SK-N-MC (cell line): ENCODE measurements at regions not wholly inside any gene's neighbourhood (a gene's known extent, or its start where the extent isn't known, plus 50 kb on each side); places are given as distances from the start of the nearest gene placed in this dataset.
A peak's percentile ranks its signal among the peaks of the same experiment; 100 is the strongest.

Experiments used
- DNase-seq: peaks from one replicate; pipeline ENCODE4 v3.0.0-alpha.2; 2011; ENCODE audit warnings: low read depth, low spot score
- H3K27ac ChIP-seq: fragments of 200-600 bp; sonication (generic); 2 replicates; pipeline ENCODE4 v1.5.1; 2016; ENCODE audit warnings: mixed run types
- H3K36me3 ChIP-seq: fragments of 200-600 bp; sonication (generic); 2 replicates; pipeline ENCODE4 v1.6.1; 2017; ENCODE audit warnings: antibody characterized with exemption, low read length, mixed read lengths; ENCODE audit not compliant: insufficient read depth
- H3K4me3 ChIP-seq: fragments of 200-600 bp; sonication (generic); 2 replicates; pipeline ENCODE4 v1.5.1; 2016
- H3K9ac ChIP-seq: fragments of 200-600 bp; sonication (generic); 2 replicates; pipeline ENCODE4 v1.8.0; 2017; ENCODE audit warnings: mixed run types, mixed read lengths; ENCODE audit not compliant: insufficient read length
- H3K9me3 ChIP-seq: fragments of 200-600 bp; sonication (generic); 2 replicates; pipeline ENCODE4 v1.6.1; 2017; ENCODE audit warnings: low read depth, mild to moderate bottlenecking, antibody characterized with exemption, low read length, moderate library complexity, mixed read lengths
- EZH2 ChIP-seq: fragments of 200-600 bp; sonication (generic); IDR thresholded peaks from one replicate; pipeline ENCODE4 v1.6.1; 2017; ENCODE audit warnings: antibody characterized with exemption
- FOXP2 ChIP-seq: optimal IDR thresholded peaks from 2 replicates; pipeline ENCODE3; 2011; ENCODE audit warnings: mild to moderate bottlenecking, moderate library complexity; ENCODE audit not compliant: insufficient read depth; ENCODE audit errors: extremely low read length, control extremely low read depth
- POLR2AphosphoS5 ChIP-seq: IDR thresholded peaks from 2 replicates; pipeline ENCODE4 v1.6.1; 2012; ENCODE audit warnings: mild to moderate bottlenecking, low read depth, low read length, borderline replicate concordance

GRCh38 chr7:112898432-112899290 lies 108.5 kb upstream of the TMEM168 start:
- no peak overlapping the region for H3K9ac ChIP-seq
- H3K9me3 ChIP-seq = no peaks in the 10 kb centered on the region
- no peak for TF ChIP-seq POLR2AphosphoS5
- peak; percentile 73 for DNase-seq
- no peak overlapping the region for H3K27ac ChIP-seq
- H3K36me3 ChIP-seq = no peaks in the 10 kb centered on the region; the same call in 1 of the 2 replicates
- H3K4me3 ChIP-seq = no peak overlapping the region

- H3K27ac ChIP-seq = no peak overlapping the region
- H3K4me3 ChIP-seq = no peak overlapping the region
- no peak overlapping the region for H3K9ac ChIP-seq
- no peak for TF ChIP-seq EZH2
- TF ChIP-seq FOXP2 = no peak
- no peak for TF ChIP-seq POLR2AphosphoS5
- no peaks in the 10 kb centered on the region for H3K9me3 ChIP-seq
- DNase-seq = no peak
- H3K36me3 ChIP-seq = no peaks in the 10 kb centered on the region; the same call in 1 of the 2 replicates
Measured at GRCh38 chr7:112897839-112898431, 107.7 kb upstream of the TMEM168 start.

DNA sequence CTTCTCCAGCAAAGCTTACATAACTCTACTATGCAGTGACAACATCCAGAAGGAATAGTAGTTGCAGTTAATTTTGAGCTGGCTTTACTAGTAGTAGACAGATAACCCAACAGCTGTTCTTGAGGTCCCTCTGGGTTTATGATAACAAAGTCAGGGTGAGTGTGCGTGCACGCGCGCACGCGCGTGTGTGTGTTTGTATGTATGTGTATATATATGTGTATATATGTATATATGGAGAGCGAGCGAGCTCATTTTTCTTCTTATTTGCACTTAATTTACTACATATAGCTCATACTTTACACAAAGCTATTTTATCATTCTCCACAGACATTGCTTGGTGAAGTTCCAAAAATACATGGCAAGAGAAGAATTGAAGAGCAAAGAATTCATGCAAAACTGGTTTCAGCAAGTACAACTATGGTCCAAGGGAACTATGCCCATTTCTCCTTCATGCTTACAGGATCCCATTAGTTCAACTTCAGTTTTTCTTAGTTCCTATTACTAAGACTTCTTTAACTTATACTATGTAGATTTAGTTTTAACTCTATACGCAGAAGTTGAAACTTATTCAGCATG lies 105.9 kb upstream of the TMEM168 start:
- Histone ChIP-seq H3K9ac (no peak overlapping the region), H3K27ac (no peak overlapping the region), H3K4me3 (no peak overlapping the region), H3K36me3 (no peaks in the 10 kb centered on the region; the same call in 1 of the 2 replicates), H3K9me3 (no peaks in the 10 kb centered on the region)
- TF ChIP-seq POLR2AphosphoS5 (no peak), FOXP2 (no peak), EZH2 (no peak)
- DNase-seq = no peak

GRCh38 chr7:112892263-112892662 lies 102.1 kb upstream of the TMEM168 start:
- H3K36me3 ChIP-seq = no peaks in the 10 kb centered on the region; the same call in 1 of the 2 replicates
- H3K27ac ChIP-seq = no peak overlapping the region
- H3K9me3 ChIP-seq = no peaks in the 10 kb centered on the region
- H3K9ac ChIP-seq = no peak overlapping the region
- no peak for DNase-seq
- no peak overlapping the region for H3K4me3 ChIP-seq
- TF ChIP-seq POLR2AphosphoS5 = no peak
- TF ChIP-seq EZH2 = no peak
- TF ChIP-seq FOXP2 = no peak

DNA sequence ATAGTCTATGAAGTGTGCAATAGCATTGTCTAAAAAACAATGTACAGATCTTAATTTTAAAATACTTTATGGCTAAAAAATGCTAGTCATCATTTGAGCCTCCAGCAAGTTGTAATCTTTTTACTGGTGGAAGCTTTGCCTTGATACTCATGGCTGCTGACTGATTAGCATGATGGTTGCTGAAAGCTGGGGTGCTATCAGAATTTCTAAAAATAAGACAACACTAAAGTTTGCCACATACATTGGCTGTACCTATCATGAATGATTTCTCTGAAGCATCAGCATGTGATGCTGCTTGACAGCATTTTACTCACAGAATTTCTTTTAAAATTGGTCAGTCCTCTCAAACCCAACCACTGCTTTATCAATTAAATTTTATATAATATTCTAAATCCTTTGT lies 101.5 kb upstream of the TMEM168 start:
- no peak overlapping the region for H3K9ac ChIP-seq
- TF ChIP-seq EZH2 (no peak), POLR2AphosphoS5 (no peak), FOXP2 (no peak)
- no peaks in the 10 kb centered on the region for H3K9me3 ChIP-seq
- no peaks in the 10 kb centered on the region; the same call in 1 of the 2 replicates for H3K36me3 ChIP-seq
- no peak for DNase-seq
- H3K4me3 ChIP-seq = no peak overlapping the region
- no peak overlapping the region for H3K27ac ChIP-seq

DNA sequence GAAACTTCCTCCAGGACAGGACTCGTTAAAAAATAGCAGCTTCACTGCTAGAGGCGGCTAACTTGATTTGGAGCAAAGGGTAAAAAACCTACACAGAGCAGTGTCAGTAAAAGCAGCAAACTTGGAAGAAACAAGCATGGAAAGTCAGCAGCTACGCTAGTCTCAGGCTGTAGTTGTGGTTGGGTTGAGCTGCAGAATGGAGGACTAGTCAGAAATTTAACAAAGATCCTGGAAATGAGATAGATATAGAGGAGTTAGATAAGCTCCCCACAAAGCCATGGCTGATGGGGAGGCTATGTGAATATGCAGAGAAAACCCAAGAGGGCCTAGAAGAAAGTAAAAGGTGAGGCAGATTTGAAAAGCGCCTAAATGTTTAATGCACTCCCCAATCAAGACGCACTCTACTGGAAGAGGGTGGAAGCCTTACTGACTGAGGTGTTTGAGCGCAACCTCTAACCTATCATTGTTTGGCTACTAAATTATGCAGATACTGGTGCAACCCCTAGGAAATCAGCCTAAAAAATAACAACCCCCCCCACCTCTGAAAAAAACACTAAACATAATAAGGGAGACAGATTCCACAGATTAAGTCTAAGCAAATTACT lies 99.7 kb upstream of the TMEM168 start:
- Histone ChIP-seq H3K9ac (no peak overlapping the region), H3K9me3 (no peaks in the 10 kb centered on the region), H3K27ac (no peak overlapping the region), H3K36me3 (no peaks in the 10 kb centered on the region; the same call in 1 of the 2 replicates), H3K4me3 (no peak overlapping the region)
- TF ChIP-seq EZH2 (no peak), POLR2AphosphoS5 (no peak), FOXP2 (no peak)
- DNase-seq = no peak

GRCh38 chr7:112889268-112889667 lies 99.1 kb upstream of the TMEM168 start:
- no peaks in the 10 kb centered on the region; the same call in 1 of the 2 replicates for H3K36me3 ChIP-seq
- no peak overlapping the region for H3K4me3 ChIP-seq
- no peak for TF ChIP-seq POLR2AphosphoS5
- TF ChIP-seq FOXP2 = no peak
- TF ChIP-seq EZH2 = no peak
- DNase-seq = no peak
- no peak overlapping the region for H3K9ac ChIP-seq
- H3K27ac ChIP-seq = no peak overlapping the region
- H3K9me3 ChIP-seq = no peaks in the 10 kb centered on the region

DNA sequence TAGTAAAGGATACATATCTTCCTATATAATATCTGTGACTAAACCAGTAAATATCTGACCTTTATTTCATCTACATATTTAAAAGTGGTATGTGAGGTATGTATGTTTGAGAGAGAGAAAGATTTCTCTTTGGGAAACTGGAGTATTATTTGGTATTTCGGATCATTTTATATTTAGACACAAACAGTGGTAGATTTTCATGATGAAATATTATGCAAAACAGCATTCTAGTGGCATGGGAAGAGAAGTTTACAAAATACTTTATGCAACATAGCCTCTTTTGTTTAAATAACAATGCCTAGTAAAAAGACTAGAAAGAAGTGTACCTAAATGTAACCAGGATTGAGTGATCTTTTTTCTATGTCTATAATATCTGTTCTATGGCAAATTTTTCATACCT lies 98.6 kb upstream of the TMEM168 start:
- H3K9ac ChIP-seq = no peak overlapping the region
- DNase-seq = no peak
- no peaks in the 10 kb centered on the region for H3K9me3 ChIP-seq
- no peak overlapping the region for H3K4me3 ChIP-seq
- H3K27ac ChIP-seq = no peak overlapping the region
- TF ChIP-seq EZH2 (no peak), FOXP2 (no peak), POLR2AphosphoS5 (no peak)
- no peaks in the 10 kb centered on the region for H3K36me3 ChIP-seq
